ENCODE measurements at regions not wholly inside any gene's neighbourhood (a gene's known extent, or its start where the extent isn't known, plus 50 kb on each side); places are given as distances from the start of the nearest gene placed in this dataset.
A peak's percentile ranks its signal among the peaks of the same experiment; 100 is the strongest.

DNA sequence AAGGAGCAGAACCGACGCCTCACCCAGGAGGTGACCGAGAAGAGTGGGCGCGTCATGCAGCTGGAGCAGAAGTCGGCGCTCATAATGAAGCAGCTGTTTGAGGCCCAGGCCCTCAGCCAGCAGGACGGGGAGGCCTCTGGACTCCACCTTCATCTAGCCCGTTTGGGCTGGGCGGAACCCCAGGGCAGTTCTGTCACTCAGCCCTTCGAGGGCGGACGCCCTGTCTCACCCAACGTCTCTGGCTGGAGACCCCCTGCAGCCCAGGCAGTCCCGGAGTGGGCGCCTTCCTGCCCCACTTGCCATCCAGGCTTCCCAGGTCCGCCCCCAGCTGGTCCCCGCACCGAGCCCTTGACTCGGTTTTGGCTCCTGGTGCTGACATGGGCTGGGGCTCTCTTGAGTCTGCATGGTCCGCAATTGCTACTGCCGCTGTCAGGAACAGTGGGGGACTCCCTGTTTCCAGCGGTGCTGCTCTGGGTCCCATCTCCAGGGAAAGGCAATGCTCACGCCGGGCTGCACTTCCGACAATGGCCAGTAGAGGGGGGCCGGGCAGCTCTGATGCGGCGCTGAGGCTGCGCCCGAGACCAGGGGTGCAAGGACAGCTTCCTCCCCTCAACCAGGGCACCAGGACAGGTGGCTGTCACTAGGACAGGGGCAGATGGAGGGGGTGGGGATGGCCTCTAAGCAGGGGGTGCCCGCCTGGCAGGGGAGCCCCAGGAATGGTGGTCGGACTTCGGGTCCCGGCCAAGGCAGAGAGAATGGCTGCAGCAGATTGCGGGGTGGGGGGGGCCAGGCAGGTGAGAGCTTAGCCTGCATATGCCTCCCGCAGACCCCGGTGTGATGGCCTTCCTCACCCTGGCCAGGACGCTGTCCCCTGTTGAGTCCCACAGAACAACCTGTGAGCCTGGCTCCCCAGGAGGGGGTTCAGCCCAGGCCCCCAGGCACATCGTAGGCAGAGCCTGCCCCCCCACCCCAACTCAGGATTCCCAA lies 71.2 kb upstream of the KCTD7 start:
- peak; percentile 96 to 100 (median 97) for TF ChIP-seq CTCF (IDR thresholded peaks at IDR 0.05 in 2 of 3, conservative IDR thresholded peaks at IDR 0.05 in 1 of 3; ENCODE audit: control insufficient read depth in 2 of 3, extremely low read depth in 1 of 3, insufficient read depth in 1 of 3, low read depth in 3 of 3, low read length in 3 of 3)
- TF ChIP-seq POLR2AphosphoS5 (IDR thresholded peaks at IDR 0.05; ENCODE audit: low read length): no peak
- TF ChIP-seq BCL11A (IDR thresholded peaks at IDR 0.05; ENCODE audit: low read depth, low read length): no peak
- no peak for TF ChIP-seq CHD1 (IDR thresholded peaks at IDR 0.05; ENCODE audit: low read depth, low read length)
- TF ChIP-seq, protein P1, sequence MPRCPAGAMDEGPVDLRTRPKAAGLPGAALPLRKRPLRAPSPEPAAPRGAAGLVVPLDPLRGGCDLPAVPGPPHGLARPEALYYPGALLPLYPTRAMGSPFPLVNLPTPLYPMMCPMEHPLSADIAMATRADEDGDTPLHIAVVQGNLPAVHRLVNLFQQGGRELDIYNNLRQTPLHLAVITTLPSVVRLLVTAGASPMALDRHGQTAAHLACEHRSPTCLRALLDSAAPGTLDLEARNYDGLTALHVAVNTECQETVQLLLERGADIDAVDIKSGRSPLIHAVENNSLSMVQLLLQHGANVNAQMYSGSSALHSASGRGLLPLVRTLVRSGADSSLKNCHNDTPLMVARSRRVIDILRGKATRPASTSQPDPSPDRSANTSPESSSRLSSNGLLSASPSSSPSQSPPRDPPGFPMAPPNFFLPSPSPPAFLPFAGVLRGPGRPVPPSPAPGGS (IDR thresholded peaks at IDR 0.05; ENCODE audit: borderline replicate concordance, insufficient read depth, low read depth, low read length, poor library complexity, severe bottlenecking): no peak
- TF ChIP-seq DPF2 (IDR thresholded peaks at IDR 0.05): no peak
- no peak for TF ChIP-seq E2F4 (IDR thresholded peaks at IDR 0.05; ENCODE audit: low read depth, low read length)
- no peak for TF ChIP-seq MXI1 (IDR thresholded peaks at IDR 0.05; ENCODE audit: low read depth, low read length)
- TF ChIP-seq TARDBP (IDR thresholded peaks at IDR 0.05; ENCODE audit: borderline replicate concordance): no peak
- no peak for TF ChIP-seq LARP7 (IDR thresholded peaks at IDR 0.05)

All from GM12878 (cell line).